Adrenal gland (tissue), 5 donors: ENCODE measurements at regions not wholly inside any gene's neighbourhood (a gene's known extent, or its start where the extent isn't known, plus 50 kb on each side); places are given as distances from the start of the nearest gene placed in this dataset.

Experiments used
- CTCF ChIP-seq, 6 experiments: fragments of 450-650 bp in 4 of 6; fragments of 200-600 bp in 2 of 6; sonication (generic) in 1 of 6; IDR thresholded peaks; 1 replicate in 5 of 6; 2 replicates in 1 of 6; pipeline versions ENCODE4 v1.5.1 to v1.8.0; 2016 to 2021; ENCODE audit warnings: antibody characterized with exemption in 6 of 6, mild to moderate bottlenecking in 2 of 6, moderate library complexity in 1 of 6
- POLR2A ChIP-seq, 2 donors: fragments of 450-650 bp; IDR thresholded peaks; one replicate each; pipeline ENCODE4 v1.6.1; 2017; ENCODE audit warnings: antibody characterized with exemption in 2 of 2, mild to moderate bottlenecking in 2 of 2, moderate library complexity in 1 of 2
- donor health status: DM: no; HTN: no; CAD: no.

- TF ChIP-seq CTCF (IDR thresholded peaks at IDR 0.05) (no peak), POLR2A (IDR thresholded peaks at IDR 0.05) (no peak)
These were observed 593.3 kb upstream of the SYT4 start for GRCh38 chr18:43870626-43871025.
